GM10248 (cell line): ENCODE measurements at regions not wholly inside any gene's neighbourhood (a gene's known extent, or its start where the extent isn't known, plus 50 kb on each side); places are given as distances from the start of the nearest gene placed in this dataset.
A peak's percentile ranks its signal among the peaks of the same experiment; 100 is the strongest.

Experiments
- CTCF ChIA-PET: fragments of 300-600 bp; sonication (Branson Sonifier 250); formaldehyde crosslinking; extraction: SDS; loops from one replicate; lab custom pipeline; 2021; ENCODE audit warnings: antibody characterized with exemption; lab: Yijun Ruan, JAX
- POLR2A ChIA-PET: fragments of 350-650 bp; sonication (Branson Sonifier 250); formaldehyde crosslinking; extraction: SDS; loops from one replicate; lab custom pipeline; 2020; ENCODE audit warnings: antibody characterized with exemption; lab: Yijun Ruan, JAX
- DNase-seq: peaks from one replicate; pipeline ENCODE4 v3.0.0; 2012; ENCODE audit errors: extremely low spot score
- TF ChIP-seq, protein P1 (sequence below): IDR thresholded peaks from 2 replicates; pipeline ENCODE4 v1.5.1; 2012; ENCODE audit warnings: mild to moderate bottlenecking, low read depth; ENCODE audit errors: extremely low read depth, missing control alignments, control extremely low read depth

DNA sequence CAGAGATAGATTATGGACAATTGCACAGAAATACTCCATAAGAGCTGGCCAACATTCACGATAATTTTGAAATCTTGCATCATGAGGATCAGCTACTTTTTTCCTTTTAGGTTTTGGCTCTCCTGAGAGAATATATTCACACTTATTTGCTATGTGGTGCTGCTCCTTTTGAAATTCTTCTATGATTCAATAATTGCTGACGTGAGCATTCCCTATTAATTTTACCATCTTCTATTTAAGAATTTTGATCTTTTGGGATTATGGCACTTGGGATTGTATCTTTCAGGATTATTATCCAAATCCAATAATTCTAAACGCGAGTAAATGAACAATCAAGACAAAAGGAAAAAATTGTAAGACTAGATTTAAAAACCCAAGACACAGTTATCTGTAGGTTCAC lies 358.8 kb downstream of the ELAVL2 start:
- DNase-seq, result no peak
- TF ChIP-seq, protein P1, sequence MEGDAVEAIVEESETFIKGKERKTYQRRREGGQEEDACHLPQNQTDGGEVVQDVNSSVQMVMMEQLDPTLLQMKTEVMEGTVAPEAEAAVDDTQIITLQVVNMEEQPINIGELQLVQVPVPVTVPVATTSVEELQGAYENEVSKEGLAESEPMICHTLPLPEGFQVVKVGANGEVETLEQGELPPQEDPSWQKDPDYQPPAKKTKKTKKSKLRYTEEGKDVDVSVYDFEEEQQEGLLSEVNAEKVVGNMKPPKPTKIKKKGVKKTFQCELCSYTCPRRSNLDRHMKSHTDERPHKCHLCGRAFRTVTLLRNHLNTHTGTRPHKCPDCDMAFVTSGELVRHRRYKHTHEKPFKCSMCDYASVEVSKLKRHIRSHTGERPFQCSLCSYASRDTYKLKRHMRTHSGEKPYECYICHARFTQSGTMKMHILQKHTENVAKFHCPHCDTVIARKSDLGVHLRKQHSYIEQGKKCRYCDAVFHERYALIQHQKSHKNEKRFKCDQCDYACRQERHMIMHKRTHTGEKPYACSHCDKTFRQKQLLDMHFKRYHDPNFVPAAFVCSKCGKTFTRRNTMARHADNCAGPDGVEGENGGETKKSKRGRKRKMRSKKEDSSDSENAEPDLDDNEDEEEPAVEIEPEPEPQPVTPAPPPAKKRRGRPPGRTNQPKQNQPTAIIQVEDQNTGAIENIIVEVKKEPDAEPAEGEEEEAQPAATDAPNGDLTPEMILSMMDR, result no peak
- ChIA-PET POLR2A (no interaction called here), CTCF (interaction anchor here (1.0 to 1.2 kb wide), 2 partner anchors 11 to 23 kb away, joined by 3 read pairs; no protein-coding TSS in a partner anchor)

DNA sequence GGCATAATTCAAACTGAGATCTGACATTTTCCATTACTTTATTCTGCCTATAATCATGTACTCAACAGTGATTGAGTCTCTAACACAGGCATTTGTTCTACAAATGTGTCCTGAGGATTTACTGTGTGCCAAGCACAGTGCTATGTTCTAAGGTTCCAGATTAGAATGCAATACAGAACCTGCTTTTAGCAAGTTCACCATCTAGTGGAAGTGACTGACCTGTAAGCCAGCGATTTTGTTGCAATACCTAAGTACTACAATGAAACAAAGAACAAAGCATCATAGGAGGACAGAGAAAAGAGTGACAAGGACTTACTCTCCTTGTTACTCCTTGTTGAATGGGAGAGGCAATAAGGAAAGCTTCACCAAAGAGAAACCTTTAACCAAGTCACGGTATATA lies 348.1 kb downstream of the ELAVL2 start:
- POLR2A ChIA-PET, result no interaction called here
- TF ChIP-seq, protein P1, result no peak
- CTCF ChIA-PET, result interaction anchor here (1.6 kb wide), 1 partner anchor 11 kb away, joined by 3 read pairs; no protein-coding TSS in a partner anchor

DNA sequence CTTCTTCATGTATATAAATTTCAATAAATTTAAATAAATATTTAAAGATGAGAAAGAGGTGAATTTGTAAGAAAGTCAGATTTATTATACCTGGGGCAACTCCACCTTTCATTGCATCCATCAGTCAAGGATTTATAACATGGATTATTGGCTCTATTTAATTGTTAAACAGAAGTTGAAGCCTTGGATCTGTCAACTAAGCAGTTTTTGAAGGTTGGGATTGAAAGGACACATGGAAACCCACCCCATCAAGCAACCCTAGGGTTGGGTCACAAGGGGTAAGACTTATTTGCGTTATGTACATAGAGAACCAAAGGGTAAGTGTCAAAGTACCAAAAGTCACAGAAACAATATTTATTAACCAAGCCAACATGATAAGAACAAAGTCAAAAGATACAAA lies 342.5 kb downstream of the ELAVL2 start:
- POLR2A ChIA-PET, result no interaction called here
- TF ChIP-seq, protein P1, result no peak

More for the DNA sequence above, 348.1 kb downstream of the ELAVL2 start:
- DNase-seq, result no peak

DNA sequence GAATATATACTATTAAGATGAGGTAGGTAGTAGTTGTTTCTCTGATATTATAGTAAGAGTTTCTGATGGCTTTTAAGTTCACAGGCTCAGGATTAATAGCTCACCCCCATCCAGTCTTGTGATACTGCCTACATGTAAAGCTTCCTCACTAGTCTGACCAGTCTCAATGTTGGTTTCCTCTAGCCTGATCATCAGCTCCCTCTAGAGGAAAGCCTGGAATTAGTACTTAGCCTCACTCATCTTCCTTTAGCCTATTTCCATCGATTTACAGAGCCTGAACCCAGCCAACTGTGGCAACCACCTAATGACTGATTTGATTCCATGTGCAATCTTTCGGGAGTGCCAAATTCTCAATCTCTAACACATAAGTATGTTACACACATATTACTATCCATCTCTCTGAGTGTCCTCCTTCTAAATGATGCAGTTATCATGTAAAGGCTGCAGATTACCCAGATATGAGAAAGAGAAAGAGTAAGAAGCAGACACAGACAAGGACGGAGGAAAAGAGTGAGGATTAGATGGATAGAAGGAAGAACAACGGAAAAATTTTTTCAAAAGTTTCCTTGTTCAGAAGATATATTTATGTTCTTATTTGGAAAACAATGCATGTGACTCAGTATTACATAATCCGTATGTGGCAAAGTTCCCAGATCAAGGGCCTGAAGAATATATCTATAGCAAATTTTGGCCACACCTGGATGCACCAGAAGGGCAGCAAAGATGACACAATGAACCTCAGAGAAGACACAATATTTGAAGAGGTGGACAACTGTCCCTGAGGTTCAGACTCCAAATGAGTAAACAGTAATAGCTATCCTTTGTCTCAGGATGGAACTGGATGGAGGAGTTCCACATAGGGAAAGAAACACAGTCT lies 333.7 kb downstream of the ELAVL2 start:
- peak; percentile 6 for DNase-seq
- TF ChIP-seq, protein P1, result peak; percentile 50
- CTCF ChIA-PET, result interaction anchor here (0.8 to 1.8 kb wide), 8 partner anchors 11 to 370 kb away, joined by 3 to 4 read pairs (median 3); no protein-coding TSS in a partner anchor

More for the DNA sequence above, 342.5 kb downstream of the ELAVL2 start:
- no peak for DNase-seq
- CTCF ChIA-PET, result interaction anchor here (1.3 kb wide), 1 partner anchor 9 kb away, joined by 3 read pairs; no protein-coding TSS in a partner anchor

DNA sequence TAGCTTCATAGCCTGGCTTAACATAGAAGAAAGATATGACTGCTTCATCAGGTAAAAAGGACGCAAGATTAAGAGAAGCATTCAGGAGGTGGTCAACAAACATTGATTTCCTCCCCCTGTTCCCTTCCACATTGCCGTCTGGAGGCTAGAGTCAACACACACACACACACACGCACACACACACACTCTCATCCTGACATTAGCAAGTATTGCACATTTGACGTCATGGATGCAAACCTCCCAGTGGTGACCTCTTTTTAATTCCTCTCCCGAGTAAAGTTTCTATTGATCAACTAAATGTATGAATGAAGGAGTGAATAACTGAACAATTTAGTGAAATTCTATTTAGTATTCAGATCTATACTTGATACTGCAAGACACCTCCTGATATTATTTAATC lies 332.8 kb downstream of the ELAVL2 start:
- TF ChIP-seq, protein P1, result no peak
- no peak for DNase-seq
- POLR2A ChIA-PET, result no interaction called here
- CTCF ChIA-PET, result interaction anchor here (1.5 to 1.8 kb wide), 2 partner anchors 18 to 371 kb away, joined by 3 to 4 read pairs; no protein-coding TSS in a partner anchor

More for the DNA sequence above, 333.7 kb downstream of the ELAVL2 start:
- POLR2A ChIA-PET, result no interaction called here

DNA sequence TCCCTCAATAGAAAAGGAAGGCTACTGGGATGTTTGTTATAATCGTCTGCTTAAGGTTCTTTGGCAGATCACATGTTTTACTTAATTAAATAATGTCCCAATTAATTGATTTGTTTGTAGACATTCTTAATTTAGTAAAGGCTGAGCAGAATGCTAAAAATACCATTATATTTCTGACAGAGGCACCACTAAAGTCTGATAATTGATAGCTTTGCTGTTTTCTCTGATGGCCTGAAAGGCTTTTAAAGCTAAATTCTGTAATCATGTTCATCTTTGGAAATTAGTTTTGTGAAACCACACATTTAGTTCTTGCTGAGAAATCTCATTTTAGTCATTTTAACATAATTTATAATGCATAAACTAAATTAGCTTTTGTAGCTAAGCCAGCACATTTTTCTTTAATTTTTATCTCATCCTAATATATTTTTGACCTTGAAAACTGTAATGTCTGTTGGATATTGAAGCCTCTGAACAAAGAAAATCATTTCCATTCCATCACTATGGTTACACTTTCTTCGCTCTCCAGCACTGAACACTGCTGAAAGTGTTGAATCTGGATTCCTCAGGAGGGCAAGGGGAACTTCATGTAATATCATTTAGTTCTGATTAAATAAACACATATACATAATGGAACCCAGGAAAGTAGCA lies 329.4 kb downstream of the ELAVL2 start:
- POLR2A ChIA-PET, result no interaction called here
- CTCF ChIA-PET, result interaction anchor here (1.3 to 1.5 kb wide), 2 partner anchors 9 to 15 kb away, joined by 3 read pairs; no protein-coding TSS in a partner anchor
- no peak for DNase-seq
- TF ChIP-seq, protein P1, result no peak
